ENCODE measurements at regions not wholly inside any gene's neighbourhood (a gene's known extent, or its start where the extent isn't known, plus 50 kb on each side); places are given as distances from the start of the nearest gene placed in this dataset.

- TF ChIP-seq RAD21 (conservative IDR thresholded peaks at IDR 0.05) (no peak), REST (IDR thresholded peaks at IDR 0.05; ENCODE audit: borderline replicate concordance) (no peak), EP300 (conservative IDR thresholded peaks at IDR 0.05; ENCODE audit: poor library complexity, severe bottlenecking) (no peak)
Observed at GRCh38 chr5:122723606-122724352, 51.1 kb upstream of the SNX2 start.

Measured in neural cell (in vitro differentiated cells).